Stomach (tissue), 8 donors: ENCODE measurements at regions not wholly inside any gene's neighbourhood (a gene's known extent, or its start where the extent isn't known, plus 50 kb on each side); places are given as distances from the start of the nearest gene placed in this dataset.

Experiments
- DNase-seq, 2 donors: peaks; one replicate each; pipeline versions ENCODE4 v3.0.0 to v3.0.0-alpha.2; 2013 to 2019
- H3K27ac ChIP-seq, 5 donors: fragments of 200-600 bp in 4 of 5; sonication (generic) in 4 of 5; one replicate each; pipeline ENCODE4 v1.5.1; 2013 to 2019; ENCODE audit warnings: mild to moderate bottlenecking in 1 of 5, moderate library complexity in 1 of 5
- H3K27me3 ChIP-seq, 3 donors: fragments of 200-600 bp; sonication (generic); one replicate each; pipeline ENCODE4 v1.5.1; 2017 to 2019; ENCODE audit warnings: mixed run types in 1 of 3
- H3K36me3 ChIP-seq, 4 donors: fragments of 200-600 bp; sonication (generic); 1 replicate in 3 of 4; 2 replicates in 1 of 4; pipeline ENCODE4 v1.5.1; 2016 to 2019
- H3K4me1 ChIP-seq, 4 donors: fragments of 200-600 bp; sonication (generic); one replicate each; pipeline ENCODE4 v1.5.1; 2016 to 2019
- H3K4me3 ChIP-seq, 4 donors: fragments of 200-600 bp; sonication (generic) in 3 of 4; one replicate each; pipeline ENCODE4 v1.5.1; 2016 to 2019; ENCODE audit warnings: mild to moderate bottlenecking in 1 of 4
- H3K9me3 ChIP-seq, 4 donors: fragments of 200-600 bp; sonication (generic); one replicate each; pipeline ENCODE4 v1.5.1; 2016 to 2019
- EP300 ChIP-seq: sonication (generic); formaldehyde crosslinking; IDR thresholded peaks from one replicate; pipeline ENCODE4 v1.6.1; 2017; ENCODE audit warnings: antibody characterized with exemption
- POLR2A ChIP-seq, 4 donors: fragments of 450-650 bp; IDR thresholded peaks; one replicate each; pipeline ENCODE4 v1.6.1; 2016; ENCODE audit warnings: antibody characterized with exemption in 4 of 4, control low read depth in 2 of 4, mild to moderate bottlenecking in 1 of 4, moderate library complexity in 1 of 4
- POLR2AphosphoS5 ChIP-seq, 3 donors: sonication (generic); formaldehyde crosslinking; IDR thresholded peaks; one replicate each; pipeline ENCODE4 v1.6.1; 2016; ENCODE audit warnings: antibody characterized with exemption in 3 of 3
- WGBS, 5 donors: extraction: QIAGEN DNeasy Blood & Tissue Kit in 3 of 5; methylation state at CpG; one replicate each; pipeline versions ENCODE4 v1.1.5 to v1.1.7; 2013 to 2018; 5-methylcytosine and 5-hydroxymethylcytosine counted together
- intact Hi-C: fragments of 100-400 bp; cut with DNase I; formaldehyde crosslinking; loops from one replicate; pipeline ENCODE4 v1.15.1; 2023; ENCODE audit warnings: low total_unique reads
- TF ChIP-seq, protein P1 (sequence below), 7 experiments: fragments of 450-650 bp in 4 of 7; fragments of 200-600 bp in 3 of 7; sonication (generic) in 3 of 7; IDR thresholded peaks; one replicate each; pipeline ENCODE4 v1.5.1; 2016 to 2019; ENCODE audit warnings: antibody characterized with exemption in 7 of 7, control low read depth in 2 of 7, mild to moderate bottlenecking in 1 of 7
- donor health status: healthy with polysubstance abuse.
- donor health status: Bipolar disorder and iron deficiency.
- donor health status: healthy.

DNA sequence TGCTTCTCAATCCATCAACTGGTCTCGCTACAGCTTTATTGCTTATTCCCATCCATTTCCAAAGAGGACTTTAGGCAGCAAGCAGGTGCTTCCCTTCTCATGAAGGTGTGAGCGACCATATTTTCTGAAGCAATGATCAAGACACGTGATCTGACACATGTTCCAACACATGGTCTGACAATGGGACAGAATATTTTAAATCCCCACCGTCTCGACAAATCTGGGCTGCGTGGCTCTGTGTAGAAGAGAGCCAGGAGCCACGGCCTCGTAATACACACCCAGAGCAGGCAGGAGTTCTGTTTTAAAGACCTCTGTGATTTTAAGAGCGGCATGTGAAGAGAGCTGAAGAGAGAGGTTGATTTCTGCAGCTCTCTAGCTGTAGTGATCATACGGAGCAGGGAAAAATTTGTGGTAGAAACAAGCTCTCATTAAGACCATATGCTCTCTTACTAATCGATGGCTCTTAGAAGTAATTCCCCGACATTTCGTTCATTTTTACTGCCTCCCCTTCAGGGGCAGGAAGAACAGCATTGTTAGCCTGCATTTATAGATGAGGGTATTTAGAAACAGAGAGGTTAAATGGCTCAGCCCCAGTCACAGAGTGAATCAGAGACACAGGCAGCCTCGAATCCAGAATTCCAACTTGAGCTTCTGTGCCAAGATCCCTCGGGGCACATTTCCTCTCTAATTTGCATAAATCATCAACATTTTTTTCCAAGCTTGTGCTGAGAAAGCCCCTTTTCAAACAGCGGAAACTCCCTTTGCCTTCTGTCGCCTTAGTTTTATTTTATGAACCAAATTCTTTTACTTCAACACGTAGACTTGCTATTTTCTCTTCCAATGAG is 91.0 kb upstream of the BCOR start:
- DNase-seq, result peak in 1 of 2 donors; percentile 40
- H3K4me3 ChIP-seq, result no peak overlapping the region
- no peaks in the 10 kb centered on the region for H3K27me3 ChIP-seq
- intact Hi-C loops, result no loop called here
- TF ChIP-seq EP300, result no peak
- TF ChIP-seq, protein P1, sequence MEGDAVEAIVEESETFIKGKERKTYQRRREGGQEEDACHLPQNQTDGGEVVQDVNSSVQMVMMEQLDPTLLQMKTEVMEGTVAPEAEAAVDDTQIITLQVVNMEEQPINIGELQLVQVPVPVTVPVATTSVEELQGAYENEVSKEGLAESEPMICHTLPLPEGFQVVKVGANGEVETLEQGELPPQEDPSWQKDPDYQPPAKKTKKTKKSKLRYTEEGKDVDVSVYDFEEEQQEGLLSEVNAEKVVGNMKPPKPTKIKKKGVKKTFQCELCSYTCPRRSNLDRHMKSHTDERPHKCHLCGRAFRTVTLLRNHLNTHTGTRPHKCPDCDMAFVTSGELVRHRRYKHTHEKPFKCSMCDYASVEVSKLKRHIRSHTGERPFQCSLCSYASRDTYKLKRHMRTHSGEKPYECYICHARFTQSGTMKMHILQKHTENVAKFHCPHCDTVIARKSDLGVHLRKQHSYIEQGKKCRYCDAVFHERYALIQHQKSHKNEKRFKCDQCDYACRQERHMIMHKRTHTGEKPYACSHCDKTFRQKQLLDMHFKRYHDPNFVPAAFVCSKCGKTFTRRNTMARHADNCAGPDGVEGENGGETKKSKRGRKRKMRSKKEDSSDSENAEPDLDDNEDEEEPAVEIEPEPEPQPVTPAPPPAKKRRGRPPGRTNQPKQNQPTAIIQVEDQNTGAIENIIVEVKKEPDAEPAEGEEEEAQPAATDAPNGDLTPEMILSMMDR (IDR thresholded peaks at IDR 0.05), result no peak
- no peak for TF ChIP-seq POLR2A (IDR thresholded peaks at IDR 0.05)
- TF ChIP-seq POLR2AphosphoS5 (IDR thresholded peaks at IDR 0.05), result no peak
- peaks cover 0 to 24% (median 9%) of the 10 kb centered on the region in 4 donors for H3K9me3 ChIP-seq
- H3K36me3 ChIP-seq, result no peaks in the 10 kb centered on the region
- H3K27ac ChIP-seq, result no peak overlapping the region
- WGBS, 5 donors, result 73 to 81% (median 76%) methylated on average over 18 of the region's 18 CpGs
- H3K4me1 ChIP-seq, result no peaks in the 10 kb centered on the region

DNA sequence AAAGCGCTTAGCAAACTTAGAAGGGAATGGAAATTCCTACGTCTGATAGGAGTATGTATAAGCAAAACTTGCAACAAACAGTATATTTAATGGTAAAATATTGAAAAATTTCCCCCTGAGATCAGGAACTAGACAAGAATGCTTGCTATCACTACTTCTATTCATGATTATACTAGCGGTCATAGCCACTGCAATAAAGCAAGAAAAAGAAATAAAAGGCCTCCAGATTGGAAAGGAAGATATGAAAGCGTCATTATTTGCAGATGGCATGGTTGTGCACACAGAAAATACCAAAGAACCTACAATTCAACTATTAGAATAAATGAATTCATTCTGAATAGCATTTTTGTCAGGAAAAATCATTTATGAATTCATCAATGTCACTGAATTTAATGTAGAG is 87.2 kb upstream of the BCOR start:
- Histone ChIP-seq H3K9me3 (peaks cover 0 to 18% (median 9%) of the 10 kb centered on the region in 4 donors), H3K27ac (no peak overlapping the region), H3K27me3 (no peaks in the 10 kb centered on the region), H3K36me3 (no peaks in the 10 kb centered on the region), H3K4me1 (no peaks in the 10 kb centered on the region), H3K4me3 (no peak overlapping the region)
- DNase-seq, result no peak
- intact Hi-C loops, result no loop called here
- TF ChIP-seq POLR2A (IDR thresholded peaks at IDR 0.05) (no peak), POLR2AphosphoS5 (IDR thresholded peaks at IDR 0.05) (no peak), EP300 (no peak)
- TF ChIP-seq, protein P1 (IDR thresholded peaks at IDR 0.05), result no peak
- WGBS, 5 donors, result 87 to 95% (median 90%) methylated on average over 4 of the region's 4 CpGs

DNA sequence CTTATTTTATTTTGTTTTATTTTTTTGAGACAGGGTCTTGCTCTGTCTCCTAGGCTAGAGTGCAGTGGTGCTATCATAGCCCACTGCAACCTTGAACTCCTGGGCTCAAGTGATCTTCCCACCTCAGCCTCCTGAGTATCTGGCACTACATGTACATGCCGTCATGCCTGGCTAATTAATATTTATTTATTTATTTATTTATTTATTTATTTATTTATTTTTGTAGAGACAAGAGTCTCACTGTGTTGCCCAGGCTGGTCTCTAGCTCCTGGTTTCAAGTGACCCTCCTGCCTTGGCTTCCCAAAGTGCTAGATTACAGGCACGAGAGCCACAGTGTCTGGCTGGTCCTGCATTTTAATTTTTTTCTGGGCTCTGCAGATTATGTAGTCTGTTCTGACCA is 84.9 kb upstream of the BCOR start:
- Histone ChIP-seq H3K4me3 (no peak overlapping the region), H3K4me1 (no peaks in the 10 kb centered on the region), H3K27me3 (no peaks in the 10 kb centered on the region), H3K27ac (no peak overlapping the region), H3K36me3 (no peaks in the 10 kb centered on the region), H3K9me3 (peaks cover 0 to 17% (median 9%) of the 10 kb centered on the region in 4 donors)
- DNase-seq, result no peak
- 60 to 78% (median 70%) methylated on average over 2 of the region's 2 CpGs for WGBS, 5 donors
- intact Hi-C loops, result no loop called here
- TF ChIP-seq EP300 (no peak), POLR2A (IDR thresholded peaks at IDR 0.05) (no peak), POLR2AphosphoS5 (IDR thresholded peaks at IDR 0.05) (no peak)
- TF ChIP-seq, protein P1 (IDR thresholded peaks at IDR 0.05), result no peak

DNA sequence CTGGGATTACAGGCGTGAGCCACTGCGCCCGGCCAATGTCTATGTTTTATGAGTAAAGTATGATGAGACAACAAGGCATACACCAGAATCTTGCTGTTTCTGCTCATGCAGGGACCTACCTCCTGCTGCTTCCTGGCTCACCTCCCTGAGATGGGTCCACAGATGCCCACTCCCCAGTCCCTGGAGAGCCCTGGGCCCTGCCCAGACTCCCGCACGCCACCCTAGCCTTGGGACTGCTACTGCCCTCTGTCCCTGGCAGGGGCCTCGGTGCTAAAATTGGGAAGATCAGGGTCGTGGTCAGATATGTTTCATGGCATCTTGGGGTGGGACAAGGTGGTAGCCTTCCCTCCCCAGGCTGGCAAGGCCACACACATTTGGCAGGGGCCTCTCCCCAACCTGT is 84.3 kb upstream of the BCOR start:
- intact Hi-C loops, result no loop called here
- H3K9me3 ChIP-seq, result peaks cover 0 to 17% (median 9%) of the 10 kb centered on the region in 4 donors
- H3K4me3 ChIP-seq, result no peak overlapping the region
- 90 to 95% (median 93%) methylated on average over 4 to 7 of the region's 7 CpGs; no CpG with 5 or more reads in 1 of the 5 donors for WGBS, 5 donors
- DNase-seq, result no peak
- H3K27me3 ChIP-seq, result peaks cover 0 to under 1% (median 0%) of the 10 kb centered on the region in 3 donors
- TF ChIP-seq EP300 (no peak), POLR2A (IDR thresholded peaks at IDR 0.05) (no peak), POLR2AphosphoS5 (IDR thresholded peaks at IDR 0.05) (no peak)
- TF ChIP-seq, protein P1 (IDR thresholded peaks at IDR 0.05), result no peak
- H3K36me3 ChIP-seq, result no peaks in the 10 kb centered on the region
- peaks cover 0 to 4% (median under 1%) of the 10 kb centered on the region in 4 donors for H3K4me1 ChIP-seq
- H3K27ac ChIP-seq, result no peak overlapping the region
